SIG-M5 (cell line): ENCODE measurements at regions not wholly inside any gene's neighbourhood (a gene's known extent, or its start where the extent isn't known, plus 50 kb on each side); places are given as distances from the start of the nearest gene placed in this dataset.
A peak's percentile ranks its signal among the peaks of the same experiment; 100 is the strongest.
"Not testable (repeated sequence)": the region's sequence is repeated elsewhere in the genome, so short reads cannot be mapped to it uniquely, and the experiment has no call there.

Source experiments
- DNase-seq: peaks from one replicate; lab custom pipeline; 2025; lab: John Stamatoyannopoulos, UW

GRCh38 chr11:103584720-103585119 lies 451.7 kb upstream of the DDI1 start:
- no peak for DNase-seq

GRCh38 chr11:103585401-103585800 lies 451.0 kb upstream of the DDI1 start:
- no peak for DNase-seq

- no peak for DNase-seq
Observed at GRCh38 chr11:103585911-103586310, 450.5 kb upstream of the DDI1 start.

GRCh38 chr11:103586756-103587155 lies 449.7 kb upstream of the DDI1 start:
- DNase-seq, result no peak

GRCh38 chr11:103587901-103588788 lies 448.3 kb upstream of the DDI1 start:
- no peak for DNase-seq

- DNase-seq, result no peak
Observed at GRCh38 chr11:103591554-103591953, 444.9 kb upstream of the DDI1 start.

GRCh38 chr11:103594283-103594682 lies 442.2 kb upstream of the DDI1 start:
- no peak for DNase-seq

GRCh38 chr11:103596315-103596714 lies 440.1 kb upstream of the DDI1 start:
- DNase-seq, result no peak

GRCh38 chr11:103601225-103601846 lies 435.1 kb upstream of the DDI1 start:
- DNase-seq, result peak; percentile 5

- DNase-seq, result no peak
Observed at GRCh38 chr11:103602840-103603239, 433.6 kb upstream of the DDI1 start.

- no peak for DNase-seq
Observed at GRCh38 chr11:103604310-103604709, 432.1 kb upstream of the DDI1 start.

GRCh38 chr11:103608566-103608965 lies 427.9 kb upstream of the DDI1 start:
- no peak for DNase-seq

- DNase-seq, result no peak
Observed at GRCh38 chr11:103609117-103610066, 427.0 kb upstream of the DDI1 start.

- DNase-seq, result no peak
Observed at GRCh38 chr11:103610435-103610834, 426.0 kb upstream of the DDI1 start.

GRCh38 chr11:103611526-103612260 lies 424.7 kb upstream of the DDI1 start:
- DNase-seq, result not testable (repeated sequence)

- DNase-seq, result not testable (repeated sequence)
Observed at GRCh38 chr11:103612451-103612850, 424.0 kb upstream of the DDI1 start.

GRCh38 chr11:103616586-103616985 lies 419.9 kb upstream of the DDI1 start:
- not testable (repeated sequence) for DNase-seq

GRCh38 chr11:103618528-103618927 lies 417.9 kb upstream of the DDI1 start:
- DNase-seq, result no peak

GRCh38 chr11:103619480-103619879 lies 417.0 kb upstream of the DDI1 start:
- no peak for DNase-seq

- DNase-seq, result no peak
Observed at GRCh38 chr11:103619938-103620337, 416.5 kb upstream of the DDI1 start.

- DNase-seq, result no peak
Observed at GRCh38 chr11:103622296-103622695, 414.1 kb upstream of the DDI1 start.

- no peak for DNase-seq
Observed at GRCh38 chr11:103623933-103624332, 412.5 kb upstream of the DDI1 start.
